Type B pancreatic cell (in vitro differentiated cells): ENCODE measurements at regions not wholly inside any gene's neighbourhood (a gene's known extent, or its start where the extent isn't known, plus 50 kb on each side); places are given as distances from the start of the nearest gene placed in this dataset.

Experiments
- DNase-seq: peaks from one replicate; pipeline ENCODE4 v3.0.0; 2021; ENCODE audit warnings: mixed read lengths; ENCODE audit not compliant: unreplicated experiment; ENCODE audit errors: extremely low spot score
- H3K27ac Mint-ChIP-seq: 2 replicates; pipeline ENCODE4 v1.8.0; 2021; ENCODE audit warnings: mild to moderate bottlenecking, mixed read lengths
- H3K27me3 Mint-ChIP-seq: 2 replicates; pipeline ENCODE4 v1.8.0; 2021; ENCODE audit warnings: mixed read lengths
- H3K36me3 Mint-ChIP-seq: 2 replicates; pipeline ENCODE4 v1.8.0; 2021; ENCODE audit warnings: mixed read lengths
- H3K4me1 Mint-ChIP-seq: one replicate; pipeline ENCODE4 v1.8.0; 2021; ENCODE audit warnings: mixed read lengths; ENCODE audit not compliant: unreplicated experiment
- H3K4me3 Mint-ChIP-seq: 2 replicates; pipeline ENCODE4 v1.8.0; 2021; ENCODE audit warnings: mild to moderate bottlenecking, mixed read lengths
- H3K9me3 Mint-ChIP-seq: 2 replicates; pipeline ENCODE4 v1.8.0; 2021; ENCODE audit warnings: mixed read lengths
- CTCF ChIP-seq: fragments of 200-600 bp; sonication (generic); conservative IDR thresholded peaks from 2 replicates; pipeline ENCODE4 v1.5.0; 2021; ENCODE audit warnings: antibody characterized with exemption, mild to moderate bottlenecking

DNA sequence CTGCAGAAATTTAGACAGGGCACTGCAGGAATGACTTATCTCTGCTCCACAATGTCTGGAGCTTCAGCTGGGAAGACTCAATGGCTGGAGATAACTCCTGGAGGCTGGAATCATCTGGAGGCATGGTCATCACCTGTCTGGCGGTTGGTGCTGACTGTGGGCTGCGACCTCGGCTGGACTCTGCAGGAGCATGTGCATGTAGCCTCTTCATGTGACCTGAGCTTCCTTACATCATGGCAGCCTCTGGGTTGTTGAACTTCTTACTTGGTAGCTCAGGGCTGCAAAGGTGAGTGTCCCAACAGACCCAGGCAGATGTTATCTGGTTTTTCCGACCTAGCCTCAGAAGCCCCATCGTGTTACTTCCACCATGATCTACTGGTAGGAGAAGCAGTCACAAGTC, 188.2 kb upstream of the RPL38 start:
- Mint-ChIP-seq H3K9me3 (no peaks in the 10 kb centered on the region), H3K4me1 (peaks cover 57% of the 10 kb centered on the region), H3K4me3 (no peak overlapping the region), H3K27me3 (peaks cover 30% of the 10 kb centered on the region), H3K36me3 (no peaks in the 10 kb centered on the region), H3K27ac (no peak overlapping the region)
- TF ChIP-seq CTCF = no peak
- DNase-seq = no peak

DNA sequence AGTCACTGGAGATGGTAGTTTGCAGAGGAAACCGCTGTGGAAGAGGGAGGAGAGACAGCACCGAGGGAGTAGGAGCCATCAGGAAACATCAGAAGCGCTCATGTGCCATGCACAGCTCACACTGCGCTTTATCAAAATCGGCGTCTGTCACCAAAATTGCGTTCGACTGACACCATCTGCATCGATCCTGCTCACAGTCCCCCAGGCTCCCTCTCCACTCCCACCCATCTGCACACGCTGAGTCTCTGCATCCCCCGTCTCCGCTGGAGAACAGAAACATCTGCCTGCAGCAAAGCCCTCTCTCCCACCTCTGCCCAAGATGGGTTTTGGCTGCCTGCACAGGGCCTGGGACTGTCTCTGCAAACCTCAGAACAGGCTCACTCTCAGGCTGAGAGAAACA, 187.5 kb upstream of the RPL38 start:
- Mint-ChIP-seq H3K4me3 (no peak overlapping the region), H3K9me3 (no peaks in the 10 kb centered on the region), H3K27ac (peak overlapping the region; percentile 34)

DNA sequence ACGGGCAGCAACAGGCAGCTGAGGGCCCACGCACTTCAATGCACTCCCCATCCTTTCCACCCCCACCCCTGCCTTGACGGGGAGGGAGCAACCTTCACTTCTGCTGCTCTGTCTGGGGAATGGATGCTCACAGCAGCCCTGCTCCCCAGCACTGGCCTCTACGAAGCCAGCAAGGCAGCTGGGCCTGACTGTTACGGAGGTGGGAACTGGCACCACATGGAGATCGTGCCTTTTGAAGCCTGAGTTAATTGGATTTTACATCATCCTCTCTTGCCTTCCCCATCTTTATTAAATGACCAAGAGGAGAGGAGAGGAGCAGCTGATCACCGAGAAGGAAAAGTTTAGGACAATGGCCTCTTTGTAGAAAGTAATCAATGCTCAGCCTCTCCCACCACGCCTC, 187.0 kb upstream of the RPL38 start:
- H3K36me3 Mint-ChIP-seq = no peaks in the 10 kb centered on the region
- DNase-seq = no peak
- no peak for TF ChIP-seq CTCF
- peak overlapping the region; percentile 2 for H3K4me3 Mint-ChIP-seq
- H3K4me1 Mint-ChIP-seq = peaks cover 52% of the 10 kb centered on the region
- H3K9me3 Mint-ChIP-seq = no peaks in the 10 kb centered on the region
- peaks cover 25% of the 10 kb centered on the region for H3K27me3 Mint-ChIP-seq
- H3K27ac Mint-ChIP-seq = peak overlapping the region; percentile 34

More for the DNA sequence above, 187.5 kb upstream of the RPL38 start:
- peaks cover 52% of the 10 kb centered on the region for H3K4me1 Mint-ChIP-seq
- DNase-seq = no peak
- peaks cover 25% of the 10 kb centered on the region for H3K27me3 Mint-ChIP-seq
- H3K36me3 Mint-ChIP-seq = no peaks in the 10 kb centered on the region
- TF ChIP-seq CTCF = no peak

DNA sequence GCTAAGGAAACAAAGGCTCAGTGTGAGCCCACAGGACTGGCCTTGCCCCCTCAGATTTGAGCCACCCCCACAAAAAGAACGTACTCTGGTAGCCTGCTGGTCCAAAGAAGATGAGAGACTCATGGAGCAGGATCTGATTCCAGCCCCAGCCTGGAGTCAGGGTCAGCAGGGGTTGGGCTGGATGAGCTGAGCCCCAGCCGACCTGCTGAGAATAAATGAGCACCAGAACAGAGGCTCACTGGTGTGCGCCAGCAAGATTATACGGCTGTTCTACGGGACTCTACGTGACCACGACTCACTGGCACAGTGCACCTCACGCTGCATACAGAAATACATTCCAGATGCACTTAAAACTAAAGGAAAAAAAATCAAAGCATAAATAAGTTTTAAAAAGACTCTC, 186.0 kb upstream of the RPL38 start:
- peaks cover 44% of the 10 kb centered on the region for H3K4me1 Mint-ChIP-seq
- H3K27me3 Mint-ChIP-seq = peaks cover 21% of the 10 kb centered on the region
- H3K9me3 Mint-ChIP-seq = no peaks in the 10 kb centered on the region
- no peak overlapping the region for H3K4me3 Mint-ChIP-seq
- H3K36me3 Mint-ChIP-seq = no peaks in the 10 kb centered on the region
- no peak for TF ChIP-seq CTCF
- DNase-seq = no peak
- H3K27ac Mint-ChIP-seq = no peak overlapping the region

- Mint-ChIP-seq H3K36me3 (no peaks in the 10 kb centered on the region), H3K27me3 (peaks cover 17% of the 10 kb centered on the region), H3K27ac (no peak overlapping the region), H3K4me1 (peaks cover 39% of the 10 kb centered on the region), H3K9me3 (no peaks in the 10 kb centered on the region), H3K4me3 (no peak overlapping the region)
- no peak for DNase-seq
- no peak for TF ChIP-seq CTCF
Observed at GRCh38 chr17:74018115-74018514, 185.4 kb upstream of the RPL38 start.

DNA sequence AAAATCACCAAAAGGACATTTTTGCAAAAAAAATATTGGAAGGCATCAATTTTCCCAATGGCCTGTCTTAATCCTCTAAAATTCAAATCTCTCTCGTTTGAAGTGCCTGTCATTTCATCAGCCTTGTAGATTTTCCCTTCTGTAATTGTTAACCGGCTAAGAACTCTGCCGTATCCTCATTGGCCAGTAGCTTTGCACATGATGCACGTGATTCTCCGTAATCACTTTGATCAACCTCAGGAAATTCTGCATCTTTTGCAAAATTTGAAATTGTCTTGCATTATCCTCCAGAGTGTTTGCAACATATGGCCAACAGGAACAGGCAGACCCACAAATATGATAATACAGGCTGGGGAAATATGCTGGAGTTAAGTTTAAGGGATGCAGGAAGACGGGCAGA, 184.2 kb upstream of the RPL38 start:
- H3K27ac Mint-ChIP-seq = no peak overlapping the region
- no peak overlapping the region for H3K4me3 Mint-ChIP-seq
- peaks cover 32% of the 10 kb centered on the region for H3K4me1 Mint-ChIP-seq
- H3K27me3 Mint-ChIP-seq = peaks cover 7% of the 10 kb centered on the region
- no peaks in the 10 kb centered on the region for H3K9me3 Mint-ChIP-seq
- DNase-seq = no peak
- no peak for TF ChIP-seq CTCF
- no peaks in the 10 kb centered on the region for H3K36me3 Mint-ChIP-seq
